MM.1S (cell line): ENCODE measurements at regions not wholly inside any gene's neighbourhood (a gene's known extent, or its start where the extent isn't known, plus 50 kb on each side); places are given as distances from the start of the nearest gene placed in this dataset.
"Not testable (repeated sequence)": the region's sequence is repeated elsewhere in the genome, so short reads cannot be mapped to it uniquely, and the experiment has no call there.

Experiments
- DNase-seq: peaks from one replicate; pipeline ENCODE4 v3.0.0-alpha.2; 2015
- H2AFZ ChIP-seq: fragments of 300-600 bp; sonication (generic); 2 replicates; pipeline ENCODE4 v1.6.0; 2016; ENCODE audit warnings: antibody characterized with exemption, low read length
- H3F3A ChIP-seq: fragments of 300-600 bp; sonication (generic); 2 replicates; pipeline ENCODE4 v1.6.1; 2016; ENCODE audit warnings: mild to moderate bottlenecking, antibody characterized with exemption, low read length, moderate library complexity, mixed read lengths; ENCODE audit not compliant: insufficient read depth
- H3K27ac ChIP-seq: fragments of 300-600 bp; sonication (generic); 2 replicates; pipeline ENCODE4 v1.5.1; 2016; ENCODE audit warnings: mild to moderate bottlenecking, low read length
- H3K27me3 ChIP-seq: fragments of 300-600 bp; sonication (generic); replicated peaks from 2 replicates; pipeline ENCODE4 v1.6.0; 2016; ENCODE audit warnings: low read length; ENCODE audit not compliant: insufficient read depth
- H3K36me3 ChIP-seq: fragments of 300-600 bp; sonication (generic); replicated peaks from 2 replicates; pipeline ENCODE4 v1.6.1; 2016; ENCODE audit warnings: mild to moderate bottlenecking, low read length, mixed read lengths; ENCODE audit not compliant: insufficient read depth
- H3K4me1 ChIP-seq: fragments of 300-600 bp; sonication (generic); 2 replicates; pipeline ENCODE4 v1.6.1; 2016; ENCODE audit warnings: low read length, mixed read lengths
- H3K4me2 ChIP-seq: fragments of 300-600 bp; sonication (generic); 2 replicates; pipeline ENCODE4 v1.6.0; 2016; ENCODE audit warnings: low read depth, low read length
- H3K4me3 ChIP-seq: fragments of 300-600 bp; sonication (generic); 2 replicates; pipeline ENCODE4 v1.5.1; 2016; ENCODE audit warnings: low read length, mixed read lengths
- H3K79me2 ChIP-seq: fragments of 300-600 bp; sonication (generic); 2 replicates; pipeline ENCODE4 v1.6.1; 2016; ENCODE audit warnings: mixed run types, low read length, mixed read lengths
- H3K9ac ChIP-seq: fragments of 300-600 bp; sonication (generic); 2 replicates; pipeline ENCODE4 v1.6.1; 2016; ENCODE audit warnings: low read length, mixed read lengths
- H3K9me2 ChIP-seq: fragments of 300-600 bp; sonication (generic); replicated peaks from 2 replicates; pipeline ENCODE4 v1.6.1; 2016; ENCODE audit warnings: mild to moderate bottlenecking, low read length, mixed read lengths; ENCODE audit not compliant: insufficient read depth
- H3K9me3 ChIP-seq: fragments of 300-600 bp; sonication (generic); replicated peaks from 2 replicates; pipeline ENCODE4 v1.6.1; 2016; ENCODE audit warnings: mild to moderate bottlenecking, low read length, mixed read lengths; ENCODE audit not compliant: insufficient read depth
- H4K20me1 ChIP-seq: fragments of 300-600 bp; sonication (generic); 2 replicates; pipeline ENCODE4 v1.6.1; 2016; ENCODE audit warnings: mild to moderate bottlenecking, low read length, moderate library complexity, mixed read lengths; ENCODE audit not compliant: insufficient read depth
- EZH2 ChIP-seq: fragments of 300-600 bp; sonication (generic); optimal IDR thresholded peaks from 2 replicates; pipeline ENCODE3; 2017; ENCODE audit warnings: low read depth, mild to moderate bottlenecking, antibody characterized with exemption, low read length, mixed read lengths
- EZH2phosphoT487 ChIP-seq: fragments of 300-600 bp; sonication (generic); IDR thresholded peaks from 2 replicates; pipeline ENCODE4 v1.6.1; 2018; ENCODE audit warnings: antibody characterized with exemption, low read length
- TF ChIP-seq, protein P1 (sequence below): fragments of 300-600 bp; sonication (generic); IDR thresholded peaks from 2 replicates; pipeline ENCODE4 v1.5.1; 2016; ENCODE audit warnings: antibody characterized with exemption, low read length, mixed read lengths

DNA sequence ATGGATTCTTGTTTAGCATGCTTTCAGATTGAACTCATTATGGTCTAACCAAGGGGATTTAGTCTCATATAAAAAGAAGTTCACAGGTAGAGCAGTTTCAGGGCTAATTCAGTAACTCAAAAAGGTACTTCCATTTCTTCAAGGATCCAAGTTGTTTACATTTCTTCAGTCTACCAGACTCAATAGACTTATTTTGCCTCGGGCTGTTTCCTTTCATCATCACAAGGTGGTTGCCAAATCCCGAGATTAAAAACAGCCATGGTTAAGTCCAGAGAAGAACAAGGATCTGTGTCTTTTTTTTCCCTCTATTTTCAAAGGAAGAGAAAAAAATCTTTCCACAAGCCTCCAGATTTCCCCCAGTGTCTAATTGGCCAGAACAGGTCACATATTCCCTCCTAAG is 69.8 kb upstream of the SNX9 start:
- DNase-seq, result no peak
- Histone ChIP-seq H3K9me2 (no peaks in the 10 kb centered on the region), H3K9me3 (no peaks in the 10 kb centered on the region), H3K27ac (no peak overlapping the region), H3K4me3 (no peak overlapping the region), H4K20me1 (no peaks in the 10 kb centered on the region), H3K4me2 (no peak overlapping the region), H3K9ac (no peak overlapping the region), H3K4me1 (no peaks in the 10 kb centered on the region), H2AFZ (no peak overlapping the region), H3F3A (no peaks in the 10 kb centered on the region), H3K79me2 (no peaks in the 10 kb centered on the region), H3K36me3 (no peaks in the 10 kb centered on the region), H3K27me3 (no peaks in the 10 kb centered on the region)
- TF ChIP-seq, protein P1, sequence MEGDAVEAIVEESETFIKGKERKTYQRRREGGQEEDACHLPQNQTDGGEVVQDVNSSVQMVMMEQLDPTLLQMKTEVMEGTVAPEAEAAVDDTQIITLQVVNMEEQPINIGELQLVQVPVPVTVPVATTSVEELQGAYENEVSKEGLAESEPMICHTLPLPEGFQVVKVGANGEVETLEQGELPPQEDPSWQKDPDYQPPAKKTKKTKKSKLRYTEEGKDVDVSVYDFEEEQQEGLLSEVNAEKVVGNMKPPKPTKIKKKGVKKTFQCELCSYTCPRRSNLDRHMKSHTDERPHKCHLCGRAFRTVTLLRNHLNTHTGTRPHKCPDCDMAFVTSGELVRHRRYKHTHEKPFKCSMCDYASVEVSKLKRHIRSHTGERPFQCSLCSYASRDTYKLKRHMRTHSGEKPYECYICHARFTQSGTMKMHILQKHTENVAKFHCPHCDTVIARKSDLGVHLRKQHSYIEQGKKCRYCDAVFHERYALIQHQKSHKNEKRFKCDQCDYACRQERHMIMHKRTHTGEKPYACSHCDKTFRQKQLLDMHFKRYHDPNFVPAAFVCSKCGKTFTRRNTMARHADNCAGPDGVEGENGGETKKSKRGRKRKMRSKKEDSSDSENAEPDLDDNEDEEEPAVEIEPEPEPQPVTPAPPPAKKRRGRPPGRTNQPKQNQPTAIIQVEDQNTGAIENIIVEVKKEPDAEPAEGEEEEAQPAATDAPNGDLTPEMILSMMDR, result no peak
- TF ChIP-seq EZH2phosphoT487 (no peak), EZH2 (no peak)

DNA sequence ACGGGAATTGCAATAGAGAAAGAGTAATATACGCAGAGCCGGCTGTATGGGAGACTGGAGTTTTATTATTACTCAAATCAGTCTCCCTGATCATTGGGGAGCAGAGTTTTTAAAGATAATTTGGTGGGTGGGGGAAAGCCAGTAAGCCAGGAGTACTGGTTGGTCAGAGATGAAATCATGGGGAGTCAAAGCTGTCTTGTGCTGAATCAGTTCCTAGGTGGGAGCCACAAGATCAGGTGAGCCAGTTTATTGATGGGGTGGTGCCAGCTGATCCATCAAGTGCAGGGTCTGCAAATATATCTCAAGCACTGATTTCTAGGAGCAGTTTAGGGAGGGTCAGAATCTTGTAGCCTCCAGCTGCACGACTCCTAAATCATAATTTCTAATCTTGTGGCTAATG is 69.2 kb upstream of the SNX9 start:
- not testable (repeated sequence) for H3K4me3 ChIP-seq, H4K20me1 ChIP-seq, H3K9ac ChIP-seq, H3K4me2 ChIP-seq, H3K79me2 ChIP-seq, H3K27me3 ChIP-seq, H3K4me1 ChIP-seq, H3K9me2 ChIP-seq, H3K9me3 ChIP-seq, H3K27ac ChIP-seq, H3F3A ChIP-seq, DNase-seq, H2AFZ ChIP-seq, H3K36me3 ChIP-seq

DNA sequence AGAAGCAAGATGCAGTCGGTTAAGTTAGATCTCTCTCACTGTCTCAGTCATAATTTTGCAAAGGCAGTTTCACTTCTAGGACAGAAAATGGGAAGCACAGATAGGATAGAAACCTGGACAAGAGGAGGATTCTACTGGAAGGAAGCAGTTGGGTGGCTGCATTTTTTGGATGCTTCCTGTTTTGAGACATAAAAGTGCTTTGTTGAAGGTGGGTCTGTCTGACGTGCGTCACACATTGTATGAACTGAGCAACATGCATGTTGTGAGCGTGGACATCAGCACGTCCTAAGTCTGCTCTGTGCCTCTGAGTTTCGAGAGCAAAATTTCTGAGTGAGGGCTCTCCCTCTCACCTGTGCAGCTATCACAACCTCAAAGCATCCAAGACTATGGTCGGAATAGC is 68.7 kb upstream of the SNX9 start:
- no peaks in the 10 kb centered on the region for H3K79me2 ChIP-seq
- no peak overlapping the region for H3K4me3 ChIP-seq
- no peaks in the 10 kb centered on the region for H3K27me3 ChIP-seq
- H3K9me2 ChIP-seq, result no peaks in the 10 kb centered on the region
- no peak overlapping the region for H2AFZ ChIP-seq
- no peaks in the 10 kb centered on the region for H3K9me3 ChIP-seq
- no peaks in the 10 kb centered on the region for H3K4me1 ChIP-seq
- H3K9ac ChIP-seq, result no peak overlapping the region
- H3K36me3 ChIP-seq, result no peaks in the 10 kb centered on the region
- H3F3A ChIP-seq, result no peaks in the 10 kb centered on the region
- no peaks in the 10 kb centered on the region for H4K20me1 ChIP-seq
- H3K4me2 ChIP-seq, result no peak overlapping the region
- TF ChIP-seq, protein P1, result no peak
- no peak for TF ChIP-seq EZH2
- no peak for TF ChIP-seq EZH2phosphoT487
- DNase-seq, result no peak
- no peak overlapping the region for H3K27ac ChIP-seq

DNA sequence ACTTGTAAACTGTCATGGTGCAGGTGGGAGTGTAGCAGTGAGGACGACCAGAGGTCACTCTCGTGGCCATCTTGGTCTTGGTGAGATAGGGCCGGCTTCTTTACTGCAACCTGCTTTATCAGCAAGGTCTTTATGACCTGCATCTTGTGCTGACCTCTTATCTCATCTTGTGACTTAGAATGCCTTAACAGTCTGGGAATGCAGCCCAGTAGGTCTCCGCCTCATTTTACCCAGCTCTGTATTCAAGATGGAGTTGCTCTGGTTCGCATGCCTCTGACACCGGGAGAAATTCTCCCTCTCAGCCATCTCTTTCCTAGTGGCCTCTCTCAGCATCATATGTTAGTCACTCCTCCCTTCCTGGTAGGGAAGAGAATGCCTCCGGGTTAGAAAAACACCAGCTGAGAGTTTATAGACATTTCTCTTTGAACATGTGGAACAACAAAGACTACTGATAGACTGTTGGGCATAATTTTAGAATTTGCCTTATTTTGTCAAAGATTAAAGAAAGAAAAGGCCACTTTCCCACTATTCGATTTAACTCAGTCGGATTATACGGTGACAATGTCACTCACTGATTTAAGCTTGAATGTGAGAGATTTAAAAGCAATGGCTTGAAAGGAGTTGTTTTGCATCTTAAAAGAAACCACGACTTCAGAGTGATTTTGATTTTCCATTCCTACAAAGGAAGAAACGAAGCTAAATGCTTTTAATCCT is 67.9 kb upstream of the SNX9 start:
- Histone ChIP-seq H3K27me3 (no peaks in the 10 kb centered on the region), H3K4me2 (no peak overlapping the region), H3K9me3 (no peaks in the 10 kb centered on the region), H3K36me3 (no peaks in the 10 kb centered on the region), H3K4me1 (no peaks in the 10 kb centered on the region), H3K79me2 (no peaks in the 10 kb centered on the region), H3K9ac (no peak overlapping the region), H3K4me3 (no peak overlapping the region), H3K27ac (no peak overlapping the region), H2AFZ (no peak overlapping the region), H3F3A (no peaks in the 10 kb centered on the region), H3K9me2 (no peaks in the 10 kb centered on the region), H4K20me1 (no peaks in the 10 kb centered on the region)
- TF ChIP-seq EZH2 (no peak), EZH2phosphoT487 (no peak)
- TF ChIP-seq, protein P1, result no peak
- no peak for DNase-seq
